ENCODE measurements at regions not wholly inside any gene's neighbourhood (a gene's known extent, or its start where the extent isn't known, plus 50 kb on each side); places are given as distances from the start of the nearest gene placed in this dataset.
A peak's percentile ranks its signal among the peaks of the same experiment; 100 is the strongest.

DNA sequence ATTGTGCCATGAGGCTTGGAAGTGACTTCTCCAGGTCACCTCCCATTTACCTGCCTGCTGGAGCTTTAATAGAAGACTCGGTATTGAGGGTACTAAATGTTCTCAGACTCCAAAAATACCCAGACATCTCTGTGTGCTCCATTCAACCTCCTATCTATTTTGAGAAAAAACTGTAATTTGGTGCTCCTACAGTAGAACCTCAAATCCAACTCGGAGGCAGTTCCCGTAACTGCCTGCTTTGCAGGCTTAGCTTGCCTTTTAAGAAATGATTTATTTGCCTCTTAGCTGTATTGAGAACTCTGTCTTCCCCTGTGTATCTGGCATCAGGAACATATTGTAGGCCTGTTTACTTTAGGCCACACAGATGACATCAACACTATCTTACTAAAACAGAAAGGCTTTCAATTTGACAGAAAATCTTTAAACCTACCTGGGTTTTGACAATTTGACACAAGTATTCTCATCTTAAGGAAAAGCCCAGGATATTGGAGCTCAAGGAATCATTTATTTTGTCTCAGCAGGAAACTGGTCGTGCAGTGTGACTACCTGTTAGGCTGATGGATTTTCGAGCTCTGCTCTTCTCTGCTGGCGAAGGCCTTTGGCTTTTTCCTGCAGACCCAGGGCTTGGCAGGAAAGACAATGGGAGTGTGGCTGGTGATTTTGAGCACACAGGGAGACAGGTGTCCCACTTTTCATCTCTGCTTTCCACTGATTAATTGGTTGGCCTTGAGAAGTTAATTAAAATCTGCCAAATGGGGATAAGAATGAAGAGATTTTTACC lies 314.8 kb downstream of the SNAPC1 start:
- no peak overlapping the region for H3K4me3 ChIP-seq
- no peak for DNase-seq
- TF ChIP-seq, protein P1, sequence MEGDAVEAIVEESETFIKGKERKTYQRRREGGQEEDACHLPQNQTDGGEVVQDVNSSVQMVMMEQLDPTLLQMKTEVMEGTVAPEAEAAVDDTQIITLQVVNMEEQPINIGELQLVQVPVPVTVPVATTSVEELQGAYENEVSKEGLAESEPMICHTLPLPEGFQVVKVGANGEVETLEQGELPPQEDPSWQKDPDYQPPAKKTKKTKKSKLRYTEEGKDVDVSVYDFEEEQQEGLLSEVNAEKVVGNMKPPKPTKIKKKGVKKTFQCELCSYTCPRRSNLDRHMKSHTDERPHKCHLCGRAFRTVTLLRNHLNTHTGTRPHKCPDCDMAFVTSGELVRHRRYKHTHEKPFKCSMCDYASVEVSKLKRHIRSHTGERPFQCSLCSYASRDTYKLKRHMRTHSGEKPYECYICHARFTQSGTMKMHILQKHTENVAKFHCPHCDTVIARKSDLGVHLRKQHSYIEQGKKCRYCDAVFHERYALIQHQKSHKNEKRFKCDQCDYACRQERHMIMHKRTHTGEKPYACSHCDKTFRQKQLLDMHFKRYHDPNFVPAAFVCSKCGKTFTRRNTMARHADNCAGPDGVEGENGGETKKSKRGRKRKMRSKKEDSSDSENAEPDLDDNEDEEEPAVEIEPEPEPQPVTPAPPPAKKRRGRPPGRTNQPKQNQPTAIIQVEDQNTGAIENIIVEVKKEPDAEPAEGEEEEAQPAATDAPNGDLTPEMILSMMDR (IDR thresholded peaks at IDR 0.05): no peak
- intact Hi-C loops (cut with DNase I, micrococcal nuclease): no loop called here
- no peak for ATAC-seq
- H3K4me1 ChIP-seq (ENCODE audit: low read depth): no peaks in the 10 kb centered on the region
- H3K9me3 ChIP-seq: no peaks in the 10 kb centered on the region
- H3K36me3 ChIP-seq (ENCODE audit: low read depth): no peaks in the 10 kb centered on the region

DNA sequence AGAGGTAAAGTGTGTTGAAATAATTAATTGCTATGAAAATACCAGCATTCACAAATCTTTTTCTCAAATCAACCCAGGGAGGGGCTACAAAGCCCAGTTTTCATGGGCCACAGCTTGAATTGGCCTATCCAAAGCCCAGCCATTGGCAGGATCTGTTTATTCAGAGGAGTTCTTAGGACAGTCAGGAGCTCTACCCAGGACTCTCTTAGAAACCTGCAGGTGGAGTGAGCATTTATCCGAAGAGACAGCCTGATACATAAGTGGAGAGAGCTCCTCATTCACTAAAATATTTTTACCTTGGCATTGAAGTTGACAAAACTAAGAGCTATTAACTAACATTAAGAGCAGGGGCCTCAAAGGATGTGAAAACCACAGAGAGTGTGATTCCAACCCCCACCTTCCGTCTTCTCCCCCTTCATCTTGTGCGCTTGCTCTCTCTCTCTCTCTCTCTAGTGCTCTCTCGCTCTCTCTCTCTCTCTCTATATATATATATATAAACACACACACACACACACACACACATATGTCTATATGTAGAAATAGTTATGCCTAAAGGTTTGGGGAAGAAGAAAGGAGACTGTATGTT lies 315.5 kb downstream of the SNAPC1 start:
- DNase-seq (no peak), ATAC-seq (peak; percentile 46)

DNA sequence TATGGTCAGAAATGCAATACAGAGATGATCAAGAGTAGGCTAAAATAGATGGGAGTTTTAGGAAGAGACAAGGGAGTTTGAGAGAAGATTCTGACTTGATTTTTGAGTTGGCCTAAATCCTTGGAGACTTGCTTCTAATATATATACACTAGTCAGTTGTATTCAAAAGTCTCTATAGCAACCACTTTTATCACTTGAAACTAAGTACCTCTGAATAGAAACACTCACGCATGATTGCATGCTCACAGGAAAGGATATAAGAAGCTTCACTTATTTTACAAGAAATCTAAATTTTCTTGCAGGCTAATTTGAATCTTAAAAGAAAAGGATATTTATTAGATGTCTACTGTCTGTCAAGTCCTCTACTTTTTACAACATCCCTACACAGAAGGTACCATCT lies 316.8 kb downstream of the SNAPC1 start:
- intact Hi-C loops (cut with DNase I, micrococcal nuclease): no loop called here
- DNase-seq: no peak
- H3K36me3 ChIP-seq (ENCODE audit: low read depth): no peaks in the 10 kb centered on the region
- H3K4me3 ChIP-seq: no peak overlapping the region
- H3K9me3 ChIP-seq: no peaks in the 10 kb centered on the region
- ATAC-seq: no peak
- H3K4me1 ChIP-seq (ENCODE audit: low read depth): no peaks in the 10 kb centered on the region
- TF ChIP-seq, protein P1 (IDR thresholded peaks at IDR 0.05): no peak

More for the DNA sequence above, 315.5 kb downstream of the SNAPC1 start:
- Histone ChIP-seq H3K36me3 (ENCODE audit: low read depth) (no peaks in the 10 kb centered on the region), H3K9me3 (no peaks in the 10 kb centered on the region), H3K4me3 (no peak overlapping the region), H3K4me1 (ENCODE audit: low read depth) (no peaks in the 10 kb centered on the region)
- TF ChIP-seq, protein P1 (IDR thresholded peaks at IDR 0.05): no peak
- intact Hi-C loops (cut with DNase I, micrococcal nuclease): no loop called here

- no peak overlapping the region for H3K4me3 ChIP-seq
- no peaks in the 10 kb centered on the region for H3K9me3 ChIP-seq
- TF ChIP-seq, protein P1 (IDR thresholded peaks at IDR 0.05): no peak
- H3K4me1 ChIP-seq (ENCODE audit: low read depth): no peaks in the 10 kb centered on the region
- H3K36me3 ChIP-seq (ENCODE audit: low read depth): no peaks in the 10 kb centered on the region
- peak; percentile 13 to 50 (median 26) for DNase-seq
- intact Hi-C loops (cut with DNase I, micrococcal nuclease): no loop called here
- peak; percentile 60 for ATAC-seq
Measured at GRCh38 chr14:62081012-62081612, 318.9 kb downstream of the SNAPC1 start.

GRCh38 chr14:62081951-62082350 lies 319.7 kb downstream of the SNAPC1 start:
- intact Hi-C loops (cut with DNase I, micrococcal nuclease): no loop called here
- H3K4me3 ChIP-seq: no peak overlapping the region
- ATAC-seq (no peak), DNase-seq (no peak)
- H3K36me3 ChIP-seq (ENCODE audit: low read depth): no peaks in the 10 kb centered on the region
- no peaks in the 10 kb centered on the region for H3K9me3 ChIP-seq
- H3K4me1 ChIP-seq (ENCODE audit: low read depth): no peaks in the 10 kb centered on the region
- TF ChIP-seq, protein P1 (IDR thresholded peaks at IDR 0.05): no peak
